ENCODE measurements at regions not wholly inside any gene's neighbourhood (a gene's known extent, or its start where the extent isn't known, plus 50 kb on each side); places are given as distances from the start of the nearest gene placed in this dataset.

GRCh38 chr12:19778797-19779196, 339.5 kb downstream of the AEBP2 start:
- Histone ChIP-seq H3K4me1 (no peaks in the 10 kb centered on the region), H3K4me3 (no peak overlapping the region), H3K9me3 (replicated peaks) (no peaks in the 10 kb centered on the region), H3K27ac (no peak overlapping the region), H3K36me3 (no peaks in the 10 kb centered on the region), H3K27me3 (no peaks in the 10 kb centered on the region)
- no peak for DNase-seq

- Histone ChIP-seq H3K4me1 (no peaks in the 10 kb centered on the region), H3K4me3 (no peak overlapping the region), H3K27ac (no peak overlapping the region), H3K36me3 (no peaks in the 10 kb centered on the region), H3K9me3 (replicated peaks) (no peaks in the 10 kb centered on the region), H3K27me3 (no peaks in the 10 kb centered on the region)
- DNase-seq = peak; percentile 12 to 16
Observed at GRCh38 chr12:19779395-19780056, 340.2 kb downstream of the AEBP2 start.

DNA sequence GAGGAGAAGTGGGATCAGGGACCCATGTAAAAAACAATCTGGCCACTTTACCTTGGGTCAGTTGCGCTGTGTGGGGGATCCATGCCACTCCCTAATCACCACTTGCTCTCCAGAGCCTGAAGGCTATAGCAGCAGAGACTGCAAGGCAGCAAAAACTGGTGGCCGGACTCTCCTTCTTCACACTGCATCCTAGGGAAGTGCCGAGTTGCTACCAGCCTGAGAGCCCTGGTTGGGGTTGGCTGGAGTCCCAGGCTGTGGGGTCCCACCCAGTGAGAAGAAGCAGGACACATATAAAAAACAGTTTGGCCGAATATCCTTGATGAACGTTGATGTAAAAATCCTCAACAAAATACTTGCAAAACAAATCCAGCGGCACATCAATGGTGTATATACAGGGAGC, 341.2 kb downstream of the AEBP2 start:
- no peak for DNase-seq
- Histone ChIP-seq H3K9me3 (replicated peaks) (no peaks in the 10 kb centered on the region), H3K36me3 (no peaks in the 10 kb centered on the region), H3K4me1 (no peaks in the 10 kb centered on the region), H3K4me3 (no peak overlapping the region), H3K27me3 (no peaks in the 10 kb centered on the region), H3K27ac (no peak overlapping the region)

GRCh38 chr12:19783547-19784444, 344.5 kb downstream of the AEBP2 start:
- H3K4me3 ChIP-seq = no peak overlapping the region
- no peaks in the 10 kb centered on the region for H3K36me3 ChIP-seq
- DNase-seq = no peak
- H3K4me1 ChIP-seq = no peaks in the 10 kb centered on the region
- H3K9me3 ChIP-seq (replicated peaks) = no peaks in the 10 kb centered on the region
- H3K27me3 ChIP-seq = no peaks in the 10 kb centered on the region
- H3K27ac ChIP-seq = no peak overlapping the region

DNA sequence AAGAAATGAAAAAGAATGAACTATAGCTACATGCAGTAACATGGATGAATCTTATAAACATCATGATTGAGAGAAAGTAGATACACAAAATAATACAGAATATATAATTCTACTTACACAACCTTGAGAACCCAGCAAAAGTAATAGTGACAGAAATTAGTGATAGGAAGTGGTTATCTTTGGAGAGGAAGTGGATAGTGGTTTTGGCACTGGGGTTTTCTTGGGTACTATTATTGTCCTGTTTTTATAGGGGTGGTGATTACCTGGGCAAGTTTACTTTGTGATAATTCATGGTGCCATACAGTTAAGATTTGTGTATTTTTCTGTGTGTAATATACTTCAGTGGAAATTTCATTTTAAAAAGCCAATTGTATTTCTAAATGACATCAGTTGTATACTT, 352.7 kb downstream of the AEBP2 start:
- H3K27me3 ChIP-seq = no peaks in the 10 kb centered on the region
- DNase-seq = no peak
- H3K36me3 ChIP-seq = no peaks in the 10 kb centered on the region
- no peaks in the 10 kb centered on the region for H3K9me3 ChIP-seq (replicated peaks)
- H3K4me3 ChIP-seq = no peak overlapping the region
- H3K27ac ChIP-seq = no peak overlapping the region
- no peaks in the 10 kb centered on the region for H3K4me1 ChIP-seq

GRCh38 chr12:19794116-19794515, 354.8 kb downstream of the AEBP2 start:
- DNase-seq = no peak
- H3K4me1 ChIP-seq = no peaks in the 10 kb centered on the region
- no peaks in the 10 kb centered on the region for H3K9me3 ChIP-seq (replicated peaks)
- no peak overlapping the region for H3K4me3 ChIP-seq
- no peaks in the 10 kb centered on the region for H3K27me3 ChIP-seq
- H3K36me3 ChIP-seq = no peaks in the 10 kb centered on the region
- H3K27ac ChIP-seq = no peak overlapping the region

DNA sequence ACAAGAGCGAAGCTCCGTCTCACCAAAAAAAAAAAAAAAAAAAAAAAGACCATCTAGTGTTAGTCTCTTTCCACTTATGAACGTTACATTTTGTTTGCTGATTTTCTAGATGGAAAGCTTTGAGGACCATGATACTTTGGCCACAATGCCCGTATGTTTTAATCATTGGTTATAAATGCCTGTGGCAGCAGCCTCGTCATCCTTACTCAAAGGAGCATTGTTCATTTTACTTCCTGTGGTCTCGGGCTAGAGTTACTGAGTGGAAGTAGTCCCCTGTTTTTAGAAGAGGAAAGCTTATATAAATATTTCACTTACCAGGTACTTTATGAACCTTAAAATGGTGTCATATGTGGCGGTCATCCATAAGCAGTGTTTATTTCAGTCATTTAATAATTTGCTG, 359.9 kb downstream of the AEBP2 start:
- Histone ChIP-seq H3K4me3 (no peak overlapping the region), H3K4me1 (no peaks in the 10 kb centered on the region), H3K27ac (no peak overlapping the region), H3K36me3 (no peaks in the 10 kb centered on the region), H3K9me3 (replicated peaks) (no peaks in the 10 kb centered on the region), H3K27me3 (no peaks in the 10 kb centered on the region)
- DNase-seq = peak; percentile 30 to 54

DNA sequence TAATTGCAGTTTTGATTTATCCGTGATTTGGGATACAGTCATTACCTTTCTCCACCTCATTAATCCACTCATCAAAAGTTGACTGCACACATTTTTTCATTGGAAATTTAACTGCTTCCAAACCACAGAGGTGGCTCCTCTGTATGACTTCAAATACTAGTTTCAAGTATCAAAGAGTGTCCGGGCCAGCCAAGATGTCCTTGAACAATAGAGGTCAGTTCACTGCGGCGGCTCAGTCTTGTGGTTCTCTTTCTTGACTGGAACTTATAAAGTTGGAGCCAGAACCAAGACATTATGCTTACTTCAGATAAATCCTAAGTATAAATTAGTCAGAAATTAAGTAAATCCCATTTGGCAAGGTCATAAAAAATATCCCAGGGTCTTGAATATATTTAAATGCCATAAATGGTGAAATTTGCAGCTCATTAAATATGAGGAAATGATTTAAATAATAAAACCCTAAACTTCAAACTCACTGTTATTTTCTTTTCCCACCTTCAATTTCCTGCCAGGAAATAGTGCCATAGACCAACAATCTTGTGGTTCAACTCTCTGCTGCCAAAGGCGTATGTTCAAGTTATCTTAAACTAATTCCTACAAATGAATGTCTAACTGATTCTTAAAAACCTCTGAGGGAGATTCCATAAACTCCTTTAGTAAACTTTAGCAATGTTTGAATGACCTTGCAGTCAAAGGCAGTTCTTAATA, 360.8 kb downstream of the AEBP2 start:
- H3K27ac ChIP-seq = no peak overlapping the region
- no peaks in the 10 kb centered on the region for H3K4me1 ChIP-seq
- H3K4me3 ChIP-seq = no peak overlapping the region
- no peak for DNase-seq
- no peaks in the 10 kb centered on the region for H3K27me3 ChIP-seq
- H3K36me3 ChIP-seq = no peaks in the 10 kb centered on the region
- no peaks in the 10 kb centered on the region for H3K9me3 ChIP-seq (replicated peaks)

- H3K4me1 ChIP-seq = no peaks in the 10 kb centered on the region
- no peak overlapping the region for H3K4me3 ChIP-seq
- H3K27me3 ChIP-seq = no peaks in the 10 kb centered on the region
- H3K27ac ChIP-seq = no peak overlapping the region
- no peak for DNase-seq
- H3K36me3 ChIP-seq = no peaks in the 10 kb centered on the region
- no peaks in the 10 kb centered on the region for H3K9me3 ChIP-seq (replicated peaks)
Observed at GRCh38 chr12:19800884-19801283, 361.6 kb downstream of the AEBP2 start.

GRCh38 chr12:19801941-19802340, 362.6 kb downstream of the AEBP2 start:
- H3K27me3 ChIP-seq = no peaks in the 10 kb centered on the region
- DNase-seq = no peak

DNA sequence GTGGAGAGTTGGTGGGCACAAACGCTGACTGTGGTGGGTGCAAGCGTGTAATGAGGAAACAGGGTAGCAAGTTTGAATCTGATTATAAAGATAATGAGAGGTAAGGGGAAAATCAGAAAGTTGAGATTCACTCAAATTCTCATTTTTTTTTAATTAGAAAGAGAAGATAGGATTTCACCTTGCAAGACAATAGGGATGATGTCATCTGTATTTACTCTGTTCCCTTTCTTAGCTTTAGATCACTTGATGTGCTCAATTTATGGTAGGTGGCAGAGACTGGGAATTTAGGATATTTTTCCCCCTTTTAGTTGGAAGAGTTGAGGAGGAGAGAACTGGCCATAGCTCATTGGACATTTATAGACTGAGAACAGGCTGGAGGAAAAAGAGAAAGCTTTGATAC, 363.6 kb downstream of the AEBP2 start:
- no peak for DNase-seq
- no peaks in the 10 kb centered on the region for H3K27me3 ChIP-seq
- H3K9me3 ChIP-seq (replicated peaks) = no peaks in the 10 kb centered on the region
- H3K36me3 ChIP-seq = no peaks in the 10 kb centered on the region
- H3K4me1 ChIP-seq = no peaks in the 10 kb centered on the region
- no peak overlapping the region for H3K4me3 ChIP-seq
- H3K27ac ChIP-seq = no peak overlapping the region

More at GRCh38 chr12:19801941-19802340, 362.6 kb downstream of the AEBP2 start:
- Histone ChIP-seq H3K4me1 (no peaks in the 10 kb centered on the region), H3K9me3 (replicated peaks) (no peaks in the 10 kb centered on the region), H3K27ac (no peak overlapping the region), H3K4me3 (no peak overlapping the region), H3K36me3 (no peaks in the 10 kb centered on the region)

DNA sequence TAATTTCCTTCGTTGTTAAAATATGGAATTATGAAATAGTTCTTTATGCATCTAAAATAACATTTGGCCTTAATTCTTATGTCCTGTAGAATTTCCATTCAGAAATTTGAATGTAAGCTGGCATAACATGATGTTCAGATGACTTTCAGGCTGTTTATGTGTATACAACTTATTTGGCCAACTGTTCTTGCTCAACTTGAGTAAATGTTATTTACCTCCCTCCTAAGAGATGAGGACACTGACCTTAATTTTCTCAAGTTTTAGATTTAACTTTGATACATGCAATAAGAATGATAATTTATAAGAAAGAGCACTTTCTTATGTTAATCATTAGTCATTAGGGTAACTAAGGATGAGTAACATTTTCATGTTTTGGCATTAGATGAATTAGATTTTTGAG, 365.4 kb downstream of the AEBP2 start:
- Histone ChIP-seq H3K36me3 (no peaks in the 10 kb centered on the region), H3K27ac (no peak overlapping the region), H3K9me3 (replicated peaks) (no peaks in the 10 kb centered on the region), H3K4me1 (no peaks in the 10 kb centered on the region), H3K4me3 (no peak overlapping the region), H3K27me3 (no peaks in the 10 kb centered on the region)
- no peak for DNase-seq

- no peak for DNase-seq
- H3K4me1 ChIP-seq = no peaks in the 10 kb centered on the region; the same call in 1 of the 2 replicates
- no peak overlapping the region for H3K4me3 ChIP-seq
- H3K36me3 ChIP-seq = no peaks in the 10 kb centered on the region
- H3K27me3 ChIP-seq = no peaks in the 10 kb centered on the region
- H3K27ac ChIP-seq = no peak overlapping the region
- no peaks in the 10 kb centered on the region for H3K9me3 ChIP-seq (replicated peaks)
Observed at GRCh38 chr12:19808371-19808770, 369.1 kb downstream of the AEBP2 start.

DNA sequence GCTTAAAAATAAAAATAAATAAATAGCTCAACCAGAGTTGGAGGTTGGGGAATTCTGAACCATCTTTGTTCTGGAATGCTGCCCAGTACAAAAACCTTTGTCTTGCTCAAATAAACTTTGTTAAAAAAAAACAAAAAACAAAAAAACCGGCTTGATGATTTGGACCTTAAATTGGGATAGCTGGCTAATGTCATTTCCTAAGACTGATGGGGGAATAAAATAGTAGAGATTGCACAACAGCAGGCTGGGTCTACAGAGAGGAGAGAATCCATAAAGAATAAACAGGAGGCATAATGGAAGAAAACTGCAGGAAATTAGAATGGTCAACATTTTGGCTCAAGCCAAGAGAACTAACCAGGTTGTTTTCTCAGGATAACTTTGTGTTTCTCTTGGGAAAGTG, 370.9 kb downstream of the AEBP2 start:
- H3K27ac ChIP-seq = no peak overlapping the region
- H3K36me3 ChIP-seq = no peaks in the 10 kb centered on the region
- no peaks in the 10 kb centered on the region; the same call in 1 of the 2 replicates for H3K4me1 ChIP-seq
- no peak for DNase-seq
- H3K4me3 ChIP-seq = no peak overlapping the region
- H3K9me3 ChIP-seq (replicated peaks) = no peaks in the 10 kb centered on the region
- no peaks in the 10 kb centered on the region for H3K27me3 ChIP-seq

DNA sequence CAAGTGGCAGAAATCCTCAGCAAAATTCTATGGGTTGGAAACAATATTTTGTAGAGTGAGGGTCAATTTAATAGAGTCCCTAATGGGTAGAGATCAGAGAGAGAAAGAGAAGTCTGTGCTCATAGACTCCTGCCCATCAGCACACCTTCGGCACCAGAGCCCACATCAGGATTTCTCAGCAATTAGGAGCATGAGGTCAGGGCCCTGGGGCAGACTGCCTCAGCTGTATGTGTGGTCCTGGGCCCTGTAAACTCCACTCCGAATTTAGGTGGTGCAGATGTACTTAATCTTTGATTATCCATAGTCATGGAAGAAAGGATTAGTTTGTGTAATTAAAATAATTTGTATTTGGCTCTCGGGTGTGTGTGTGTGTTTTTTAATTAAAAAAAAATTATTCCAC, 372.6 kb downstream of the AEBP2 start:
- DNase-seq = peak; percentile 50 to 63
- Histone ChIP-seq H3K36me3 (no peaks in the 10 kb centered on the region), H3K4me1 (no peaks in the 10 kb centered on the region; the same call in 1 of the 2 replicates)

More for the DNA sequence above, 372.6 kb downstream of the AEBP2 start:
- Histone ChIP-seq H3K27ac (no peak overlapping the region), H3K4me3 (no peak overlapping the region), H3K27me3 (no peaks in the 10 kb centered on the region), H3K9me3 (replicated peaks) (no peaks in the 10 kb centered on the region)
